ENCODE measurements at regions not wholly inside any gene's neighbourhood (a gene's known extent, or its start where the extent isn't known, plus 50 kb on each side); places are given as distances from the start of the nearest gene placed in this dataset.

DNA sequence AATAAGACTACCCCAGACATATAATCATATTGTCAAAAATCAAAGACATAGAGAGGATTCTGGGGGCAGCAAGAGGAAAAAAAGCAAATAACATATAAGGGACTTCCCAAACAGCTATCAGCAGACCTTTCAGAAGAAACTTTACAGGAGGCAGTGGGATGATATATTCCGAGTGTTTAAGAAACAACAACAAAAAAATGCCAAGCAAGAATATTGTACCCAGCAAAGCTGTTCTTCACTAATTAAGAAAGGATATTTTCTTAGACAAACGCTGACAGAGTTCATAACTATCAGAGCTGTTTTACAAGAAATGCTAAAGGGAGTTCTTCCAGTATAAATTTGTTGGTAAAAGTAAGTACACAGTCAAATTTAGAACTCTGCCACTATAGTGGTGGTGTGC lies 243.3 kb upstream of the AFDN start:
- DNase-seq (ENCODE audit: low spot score), result no peak
- Histone ChIP-seq H3K4me3 (ENCODE audit: low read depth, low read length, poor library complexity, severe bottlenecking) (no peak overlapping the region), H3K36me3 (ENCODE audit: insufficient read depth, low read length, poor library complexity, severe bottlenecking) (no peaks in the 10 kb centered on the region), H3K27ac (ENCODE audit: low read depth, low read length, poor library complexity, severe bottlenecking) (no peak overlapping the region), H3K27me3 (replicated peaks; ENCODE audit: insufficient read depth, low read depth, low read length, poor library complexity) (no peaks in the 10 kb centered on the region), H3K4me1 (ENCODE audit: insufficient read depth, low read length, poor library complexity, severe bottlenecking) (peaks cover 31% of the 10 kb centered on the region), H3K9me3 (ENCODE audit: low read depth, low read length, poor library complexity, severe bottlenecking) (peaks cover 25% of the 10 kb centered on the region)
- no TSS peak for BruUV-seq (replicated peaks)
- no peak for TF ChIP-seq CTCF (conservative IDR thresholded peaks at IDR 0.05; ENCODE audit: low read depth, low read length)
- no peak for TF ChIP-seq EZH2 (IDR thresholded peaks at IDR 0.05; ENCODE audit: borderline replicate concordance, low read depth, low read length, poor library complexity, severe bottlenecking)
- intact Hi-C loops (cut with micrococcal nuclease; ENCODE audit: unreplicated experiment), result no loop called here
- ChIA-PET POLR2A (ENCODE audit: low non-redundant PET) (no interaction called here), CTCF (no interaction called here)

GRCh38 chr6:167588181-167588919 lies 238.4 kb upstream of the AFDN start:
- H3K27ac ChIP-seq (ENCODE audit: low read depth, low read length, poor library complexity, severe bottlenecking), result peak overlapping the region; percentile 48
- CTCF ChIA-PET, result no interaction called here

DNA sequence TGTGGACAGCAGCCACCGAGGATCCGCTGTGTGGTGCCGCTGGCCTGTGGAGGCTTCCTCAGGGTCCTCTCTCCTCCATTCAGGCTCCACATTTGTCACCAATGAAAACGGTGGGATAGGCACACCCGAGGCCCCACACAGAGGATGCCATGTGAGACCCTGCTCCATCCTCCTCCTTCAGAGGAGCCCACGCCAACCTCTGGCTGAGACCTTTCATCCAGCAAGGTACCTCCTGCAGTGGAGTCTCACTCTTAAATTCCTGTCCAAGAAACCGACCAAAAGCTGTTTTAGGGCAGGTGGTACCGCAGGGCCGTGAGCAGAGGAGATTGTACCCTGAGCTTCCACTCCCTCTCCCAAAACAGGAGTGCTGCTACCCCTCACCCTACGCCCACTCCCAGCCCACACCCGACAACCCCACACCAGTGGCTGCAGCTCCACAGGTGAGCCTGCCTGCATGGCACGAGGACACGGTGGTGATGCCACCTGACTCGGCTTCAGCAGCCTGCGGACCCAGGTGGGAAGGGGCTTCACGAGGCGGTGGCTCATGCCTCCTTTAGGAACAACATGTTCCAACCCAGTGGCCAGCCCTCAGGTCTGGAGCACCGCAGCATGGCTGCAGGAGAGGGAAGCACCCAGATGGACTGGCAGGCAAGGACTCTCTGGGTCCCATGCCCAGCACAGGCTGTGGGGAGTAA lies 237.6 kb upstream of the AFDN start:
- Histone ChIP-seq H3K27me3 (replicated peaks; ENCODE audit: insufficient read depth, low read depth, low read length, poor library complexity) (no peaks in the 10 kb centered on the region), H3K9me3 (ENCODE audit: low read depth, low read length, poor library complexity, severe bottlenecking) (peaks cover 14% of the 10 kb centered on the region), H3K36me3 (ENCODE audit: insufficient read depth, low read length, poor library complexity, severe bottlenecking) (no peaks in the 10 kb centered on the region), H3K27ac (ENCODE audit: low read depth, low read length, poor library complexity, severe bottlenecking) (peak overlapping the region; percentile 48), H3K4me1 (ENCODE audit: insufficient read depth, low read length, poor library complexity, severe bottlenecking) (peaks cover 16% of the 10 kb centered on the region), H3K4me3 (ENCODE audit: low read depth, low read length, poor library complexity, severe bottlenecking) (no peak overlapping the region)
- DNase-seq (ENCODE audit: low spot score), result no peak
- ChIA-PET POLR2A (ENCODE audit: low non-redundant PET) (no interaction called here), CTCF (no interaction called here)
- no TSS peak for BruUV-seq (replicated peaks)
- intact Hi-C loops (cut with micrococcal nuclease; ENCODE audit: unreplicated experiment), result no loop called here
- TF ChIP-seq EZH2 (IDR thresholded peaks at IDR 0.05; ENCODE audit: borderline replicate concordance, low read depth, low read length, poor library complexity, severe bottlenecking), result no peak
- TF ChIP-seq CTCF (conservative IDR thresholded peaks at IDR 0.05; ENCODE audit: low read depth, low read length), result no peak

More at GRCh38 chr6:167588181-167588919, 238.4 kb upstream of the AFDN start:
- Histone ChIP-seq H3K4me1 (ENCODE audit: insufficient read depth, low read length, poor library complexity, severe bottlenecking) (peaks cover 16% of the 10 kb centered on the region), H3K36me3 (ENCODE audit: insufficient read depth, low read length, poor library complexity, severe bottlenecking) (no peaks in the 10 kb centered on the region), H3K9me3 (ENCODE audit: low read depth, low read length, poor library complexity, severe bottlenecking) (peaks cover 18% of the 10 kb centered on the region), H3K4me3 (ENCODE audit: low read depth, low read length, poor library complexity, severe bottlenecking) (no peak overlapping the region), H3K27me3 (replicated peaks; ENCODE audit: insufficient read depth, low read depth, low read length, poor library complexity) (no peaks in the 10 kb centered on the region)
- no TSS peak for BruUV-seq (replicated peaks)
- POLR2A ChIA-PET (ENCODE audit: low non-redundant PET), result no interaction called here
- peak; percentile 77 for DNase-seq (ENCODE audit: low spot score)
- TF ChIP-seq CTCF (conservative IDR thresholded peaks at IDR 0.05; ENCODE audit: low read depth, low read length) (no peak), EZH2 (IDR thresholded peaks at IDR 0.05; ENCODE audit: borderline replicate concordance, low read depth, low read length, poor library complexity, severe bottlenecking) (no peak)
- intact Hi-C loops (cut with micrococcal nuclease; ENCODE audit: unreplicated experiment), result no loop called here

Measured in A673 (cell line).